Thoracic aorta (tissue), 2 donors: ENCODE measurements at regions not wholly inside any gene's neighbourhood (a gene's known extent, or its start where the extent isn't known, plus 50 kb on each side); places are given as distances from the start of the nearest gene placed in this dataset.

Experiments used
- ATAC-seq: fragments of 150-250 bp; one replicate; pipeline ENCODE4 v1.8.0; 2017; ENCODE audit warnings: low read depth; ENCODE audit not compliant: insufficient number of reproducible peaks, low FRiP score
- DNase-seq: peaks from one replicate; pipeline ENCODE4 v3.0.0-alpha.2; 2020; ENCODE audit warnings: low spot score
- H3K27ac ChIP-seq, 2 donors: fragments of 200-600 bp; sonication (generic); 1 replicate in 1 of 2; 2 replicates in 1 of 2; pipeline ENCODE4 v1.5.1; 2016; ENCODE audit warnings: mild to moderate bottlenecking in 2 of 2, moderate library complexity in 2 of 2
- H3K27me3 ChIP-seq: fragments of 200-600 bp; sonication (generic); replicated peaks from 2 replicates; pipeline ENCODE4 v1.6.0; 2016; ENCODE audit warnings: mild to moderate bottlenecking; ENCODE audit not compliant: insufficient read depth
- H3K36me3 ChIP-seq: fragments of 200-600 bp; sonication (generic); one replicate; pipeline ENCODE4 v1.5.1; 2016
- H3K4me1 ChIP-seq, 2 donors: fragments of 200-600 bp; sonication (generic); 1 replicate in 1 of 2; 2 replicates in 1 of 2; pipeline versions ENCODE4 v1.5.1 to v1.6.0; 2016; ENCODE audit warnings: low read depth in 2 of 2, mild to moderate bottlenecking in 1 of 2; ENCODE audit not compliant: control insufficient read depth in 1 of 2
- H3K4me3 ChIP-seq: fragments of 200-600 bp; sonication (generic); 2 replicates; pipeline ENCODE4 v1.5.1; 2016; ENCODE audit warnings: mild to moderate bottlenecking
- H3K9me3 ChIP-seq: fragments of 200-600 bp; sonication (generic); 2 replicates; pipeline ENCODE4 v1.5.1; 2016
- TF ChIP-seq, protein P1 (sequence below): fragments of 200-600 bp; sonication (generic); IDR thresholded peaks from one replicate; pipeline ENCODE4 v1.5.1; 2019; ENCODE audit warnings: antibody characterized with exemption

DNA sequence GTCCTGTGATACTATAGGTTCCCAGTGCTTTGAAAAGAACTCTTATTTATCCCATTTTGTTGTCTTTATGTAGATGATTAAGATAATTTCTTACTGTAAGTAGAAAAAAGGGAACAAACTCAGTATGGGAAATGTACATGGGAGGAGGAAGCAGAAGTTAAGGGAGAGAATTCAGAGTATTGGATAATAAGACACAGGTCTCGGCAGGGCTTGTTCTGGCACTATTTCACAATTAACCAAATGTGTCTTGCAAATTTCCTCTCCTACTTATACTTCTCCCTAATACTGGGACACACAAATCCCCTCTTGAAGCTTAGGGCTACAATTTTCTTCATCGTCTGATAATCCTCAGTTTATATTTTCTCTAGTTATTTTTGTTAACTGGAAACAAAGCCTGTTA, 744.0 kb downstream of the ADCYAP1 start:
- no peak overlapping the region for H3K27ac ChIP-seq
- no peak overlapping the region for H3K4me3 ChIP-seq
- no peaks in the 10 kb centered on the region for H3K9me3 ChIP-seq
- DNase-seq (no peak), ATAC-seq (no peak)
- H3K27me3 ChIP-seq, result no peaks in the 10 kb centered on the region
- H3K4me1 ChIP-seq, result no peaks in the 10 kb centered on the region
- TF ChIP-seq, protein P1, sequence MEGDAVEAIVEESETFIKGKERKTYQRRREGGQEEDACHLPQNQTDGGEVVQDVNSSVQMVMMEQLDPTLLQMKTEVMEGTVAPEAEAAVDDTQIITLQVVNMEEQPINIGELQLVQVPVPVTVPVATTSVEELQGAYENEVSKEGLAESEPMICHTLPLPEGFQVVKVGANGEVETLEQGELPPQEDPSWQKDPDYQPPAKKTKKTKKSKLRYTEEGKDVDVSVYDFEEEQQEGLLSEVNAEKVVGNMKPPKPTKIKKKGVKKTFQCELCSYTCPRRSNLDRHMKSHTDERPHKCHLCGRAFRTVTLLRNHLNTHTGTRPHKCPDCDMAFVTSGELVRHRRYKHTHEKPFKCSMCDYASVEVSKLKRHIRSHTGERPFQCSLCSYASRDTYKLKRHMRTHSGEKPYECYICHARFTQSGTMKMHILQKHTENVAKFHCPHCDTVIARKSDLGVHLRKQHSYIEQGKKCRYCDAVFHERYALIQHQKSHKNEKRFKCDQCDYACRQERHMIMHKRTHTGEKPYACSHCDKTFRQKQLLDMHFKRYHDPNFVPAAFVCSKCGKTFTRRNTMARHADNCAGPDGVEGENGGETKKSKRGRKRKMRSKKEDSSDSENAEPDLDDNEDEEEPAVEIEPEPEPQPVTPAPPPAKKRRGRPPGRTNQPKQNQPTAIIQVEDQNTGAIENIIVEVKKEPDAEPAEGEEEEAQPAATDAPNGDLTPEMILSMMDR, result no peak
- H3K36me3 ChIP-seq, result no peaks in the 10 kb centered on the region

DNA sequence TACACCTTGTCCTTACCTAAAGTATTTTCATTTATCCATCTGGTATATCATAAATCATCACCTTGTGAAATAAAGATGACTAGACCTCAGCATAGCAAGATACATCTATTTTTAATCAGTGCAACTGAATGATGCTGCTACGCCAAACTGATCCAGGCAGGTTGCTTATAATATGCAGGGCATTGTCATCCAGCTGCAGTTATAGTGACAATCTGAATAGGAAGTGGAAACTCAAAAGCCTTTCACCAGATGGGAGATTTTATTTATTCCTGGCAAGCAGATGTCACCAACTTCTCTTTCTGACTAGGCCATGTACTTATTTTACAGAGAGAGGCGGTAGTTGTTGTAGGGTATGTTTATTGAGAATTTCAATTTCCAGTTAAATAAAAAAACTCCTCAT, 747.3 kb downstream of the ADCYAP1 start:
- ATAC-seq (no peak), DNase-seq (no peak)
- Histone ChIP-seq H3K9me3 (no peaks in the 10 kb centered on the region), H3K27ac (no peak overlapping the region), H3K4me3 (no peak overlapping the region), H3K27me3 (no peaks in the 10 kb centered on the region), H3K36me3 (no peaks in the 10 kb centered on the region), H3K4me1 (no peaks in the 10 kb centered on the region)
- TF ChIP-seq, protein P1, result no peak

DNA sequence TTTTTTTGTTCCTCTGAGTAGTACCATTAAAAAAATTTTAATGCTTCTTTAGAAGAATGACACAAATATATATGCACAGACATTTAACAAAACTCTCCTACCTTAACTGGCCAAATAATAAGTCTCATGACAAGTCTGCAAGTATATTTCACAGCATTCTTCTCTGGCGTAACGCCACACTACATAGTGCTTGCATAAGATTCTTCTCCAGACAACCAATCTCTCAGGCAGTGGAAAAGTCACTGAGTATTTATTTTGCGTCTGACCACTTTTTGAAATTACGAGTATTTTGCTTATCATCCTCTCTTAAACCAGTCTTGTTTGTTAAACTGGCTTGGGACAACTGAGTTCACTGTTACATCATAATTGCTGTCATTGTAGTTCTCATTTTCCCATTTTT, 749.2 kb downstream of the ADCYAP1 start:
- H3K36me3 ChIP-seq, result no peaks in the 10 kb centered on the region
- H3K27me3 ChIP-seq, result no peaks in the 10 kb centered on the region
- H3K9me3 ChIP-seq, result no peaks in the 10 kb centered on the region
- H3K4me1 ChIP-seq, result no peaks in the 10 kb centered on the region
- DNase-seq, result no peak
- H3K27ac ChIP-seq, result no peak overlapping the region
- no peak for ATAC-seq
- TF ChIP-seq, protein P1, result no peak
- no peak overlapping the region for H3K4me3 ChIP-seq

DNA sequence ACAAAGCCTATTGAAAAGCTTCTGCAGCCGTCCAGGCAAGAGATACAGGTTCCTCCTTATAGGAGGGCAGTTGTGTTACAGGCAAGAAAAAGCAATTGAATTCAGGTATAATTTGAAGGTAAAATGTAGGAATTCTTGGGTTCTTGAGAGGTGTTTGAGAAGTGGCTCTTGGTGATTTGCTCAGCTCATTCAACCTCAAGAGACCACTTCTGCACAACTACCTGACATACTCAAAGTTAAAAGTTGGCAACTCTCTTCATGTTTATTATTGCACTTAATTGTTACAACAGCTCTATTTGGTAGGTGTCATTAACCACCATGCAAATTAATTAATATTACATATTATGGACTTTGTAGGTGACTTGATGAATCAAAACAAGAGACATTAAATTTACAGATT, 753.2 kb downstream of the ADCYAP1 start:
- no peaks in the 10 kb centered on the region for H3K9me3 ChIP-seq
- ATAC-seq, result no peak
- H3K4me3 ChIP-seq, result no peak overlapping the region
- H3K27me3 ChIP-seq, result no peaks in the 10 kb centered on the region
- no peak overlapping the region for H3K27ac ChIP-seq
- no peaks in the 10 kb centered on the region for H3K36me3 ChIP-seq
- no peaks in the 10 kb centered on the region for H3K4me1 ChIP-seq
- TF ChIP-seq, protein P1, result no peak
- no peak for DNase-seq

DNA sequence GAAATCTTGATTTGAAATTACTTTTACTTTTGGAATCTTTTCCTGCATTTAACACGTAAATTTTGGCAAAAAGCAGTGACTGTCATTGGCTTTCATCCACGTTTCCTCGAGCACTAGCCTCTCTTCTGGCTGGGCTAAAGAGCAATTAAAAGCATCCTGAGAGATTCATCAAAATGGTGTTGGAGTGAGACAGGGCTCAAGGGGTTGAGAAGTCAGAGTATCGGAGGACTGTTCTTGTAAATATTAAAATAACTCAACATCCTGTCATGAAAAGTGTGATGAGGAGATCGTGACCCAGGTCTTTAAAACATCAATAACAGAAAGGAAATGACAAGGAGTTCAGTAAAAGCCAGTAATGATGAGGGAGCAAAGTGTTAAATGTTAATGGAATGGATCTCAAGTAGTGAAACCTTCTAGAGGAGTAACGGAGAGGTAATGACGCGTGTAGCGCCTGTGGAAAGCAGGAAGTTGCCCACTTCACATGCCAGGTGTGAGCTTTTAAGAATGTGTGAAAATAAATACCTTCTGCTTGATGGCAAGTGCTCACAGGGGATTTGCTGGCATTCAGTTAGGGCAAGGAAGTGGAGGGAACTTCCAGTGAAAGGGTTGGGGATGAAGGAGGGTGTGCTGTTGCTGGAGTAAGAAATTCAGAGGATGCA, 754.4 kb downstream of the ADCYAP1 start:
- Histone ChIP-seq H3K4me3 (no peak overlapping the region), H3K27me3 (no peaks in the 10 kb centered on the region), H3K4me1 (no peaks in the 10 kb centered on the region), H3K36me3 (no peaks in the 10 kb centered on the region), H3K27ac (no peak overlapping the region), H3K9me3 (no peaks in the 10 kb centered on the region)
- no peak for ATAC-seq
- no peak for DNase-seq
- TF ChIP-seq, protein P1, result no peak
